MM.1S (cell line): ENCODE measurements at regions not wholly inside any gene's neighbourhood (a gene's known extent, or its start where the extent isn't known, plus 50 kb on each side); places are given as distances from the start of the nearest gene placed in this dataset.

Experiments
- CTCF ChIP-seq: fragments of 300-600 bp; sonication (generic); IDR thresholded peaks from 2 replicates; pipeline ENCODE4 v1.5.1; 2016; ENCODE audit warnings: antibody characterized with exemption, low read length, mixed read lengths
- EZH2phosphoT487 ChIP-seq: fragments of 300-600 bp; sonication (generic); IDR thresholded peaks from 2 replicates; pipeline ENCODE4 v1.6.1; 2018; ENCODE audit warnings: antibody characterized with exemption, low read length

GRCh38 chr5:56383761-56384160 is 150.6 kb upstream of the ANKRD55 start:
- TF ChIP-seq CTCF, result no peak
- no peak for TF ChIP-seq EZH2phosphoT487
